ENCODE measurements at regions not wholly inside any gene's neighbourhood (a gene's known extent, or its start where the extent isn't known, plus 50 kb on each side); places are given as distances from the start of the nearest gene placed in this dataset.

GRCh38 chr1:209311770-209312169 lies 271.7 kb upstream of the CAMK1G start:
- Histone ChIP-seq H3K27me3 (ENCODE audit: control insufficient read depth in 1 of 2, insufficient read depth in 2 of 2, low read length in 2 of 2) (peaks cover 0 to 3% of the 10 kb centered on the region in 2 experiments), H3K36me3 (ENCODE audit: insufficient read depth, low read length) (no peaks in the 10 kb centered on the region), H3K4me1 (ENCODE audit: insufficient read depth, low read length) (no peaks in the 10 kb centered on the region), H3K9me3 (ENCODE audit: control insufficient read depth in 1 of 2, insufficient read depth in 1 of 2, low read length in 2 of 2) (no peaks in the 10 kb centered on the region), H3K4me3 (ENCODE audit: low read length) (no peak overlapping the region), H3K27ac (ENCODE audit: low read depth in 1 of 2, low read length in 2 of 2) (no peak overlapping the region)
- ChIA-PET CTCF (no interaction called here), POLR2A (no interaction called here)
- no peak for TF ChIP-seq CTCF (IDR thresholded peaks at IDR 0.05)
- ATAC-seq (ENCODE audit: poor library complexity) (no peak), DNase-seq (no peak)
- no peaks in the 10 kb centered on the region for H3K9me3 Mint-ChIP-seq
- no peaks in the 10 kb centered on the region for H3K4me1 Mint-ChIP-seq (ENCODE audit: low read depth)
- H3K27ac Mint-ChIP-seq = no peak overlapping the region
- H3K36me3 Mint-ChIP-seq (ENCODE audit: low read depth) = no peaks in the 10 kb centered on the region
- intact Hi-C loops (cut with DNase I, micrococcal nuclease) = no loop called here
- H3K4me3 Mint-ChIP-seq = no peak overlapping the region
- H3K27me3 Mint-ChIP-seq = peaks cover 27% of the 10 kb centered on the region

GRCh38 chr1:209316929-209317328 lies 266.6 kb upstream of the CAMK1G start:
- no peaks in the 10 kb centered on the region for H3K36me3 Mint-ChIP-seq (ENCODE audit: low read depth)
- no peak overlapping the region for H3K4me3 Mint-ChIP-seq
- H3K4me1 ChIP-seq (ENCODE audit: insufficient read depth, low read length) = no peaks in the 10 kb centered on the region
- no peak for ATAC-seq (ENCODE audit: poor library complexity)
- no peaks in the 10 kb centered on the region for H3K4me1 Mint-ChIP-seq (ENCODE audit: low read depth)
- no peak overlapping the region for H3K27ac ChIP-seq (ENCODE audit: low read depth in 1 of 2, low read length in 2 of 2)
- no peak overlapping the region for H3K27ac Mint-ChIP-seq
- ChIA-PET POLR2A (no interaction called here), CTCF (no interaction called here)
- no peak for TF ChIP-seq CTCF (IDR thresholded peaks at IDR 0.05)
- no peak for DNase-seq
- H3K9me3 ChIP-seq (ENCODE audit: control insufficient read depth in 1 of 2, insufficient read depth in 1 of 2, low read length in 2 of 2) = no peaks in the 10 kb centered on the region
- H3K36me3 ChIP-seq (ENCODE audit: insufficient read depth, low read length) = no peaks in the 10 kb centered on the region
- peaks cover 5% of the 10 kb centered on the region for H3K9me3 Mint-ChIP-seq
- peaks cover 19% of the 10 kb centered on the region for H3K27me3 Mint-ChIP-seq
- intact Hi-C loops (cut with DNase I, micrococcal nuclease) = no loop called here
- peaks cover 0 to 3% of the 10 kb centered on the region in 2 experiments for H3K27me3 ChIP-seq (ENCODE audit: control insufficient read depth in 1 of 2, insufficient read depth in 2 of 2, low read length in 2 of 2)
- H3K4me3 ChIP-seq (ENCODE audit: low read length) = no peak overlapping the region

GRCh38 chr1:209318181-209319056 lies 265.1 kb upstream of the CAMK1G start:
- Histone ChIP-seq H3K36me3 (ENCODE audit: insufficient read depth, low read length) (no peaks in the 10 kb centered on the region), H3K27me3 (ENCODE audit: control insufficient read depth in 1 of 2, insufficient read depth in 2 of 2, low read length in 2 of 2) (peaks cover 0 to 3% of the 10 kb centered on the region in 2 experiments), H3K27ac (ENCODE audit: low read depth in 1 of 2, low read length in 2 of 2) (no peak overlapping the region), H3K4me3 (ENCODE audit: low read length) (no peak overlapping the region), H3K4me1 (ENCODE audit: insufficient read depth, low read length) (no peaks in the 10 kb centered on the region), H3K9me3 (ENCODE audit: control insufficient read depth in 1 of 2, insufficient read depth in 1 of 2, low read length in 2 of 2) (no peaks in the 10 kb centered on the region)
- peaks cover 5% of the 10 kb centered on the region for H3K9me3 Mint-ChIP-seq
- ChIA-PET CTCF (no interaction called here), POLR2A (no interaction called here)
- DNase-seq = no peak
- no peak overlapping the region for H3K27ac Mint-ChIP-seq
- no peak overlapping the region for H3K4me3 Mint-ChIP-seq
- no peaks in the 10 kb centered on the region for H3K36me3 Mint-ChIP-seq (ENCODE audit: low read depth)
- intact Hi-C loops (cut with DNase I, micrococcal nuclease) = no loop called here
- ATAC-seq (ENCODE audit: poor library complexity) = no peak
- H3K4me1 Mint-ChIP-seq (ENCODE audit: low read depth) = no peaks in the 10 kb centered on the region
- H3K27me3 Mint-ChIP-seq = peaks cover 19% of the 10 kb centered on the region
- TF ChIP-seq CTCF (IDR thresholded peaks at IDR 0.05) = no peak
